HL-60 (cell line): ENCODE measurements at regions not wholly inside any gene's neighbourhood (a gene's known extent, or its start where the extent isn't known, plus 50 kb on each side); places are given as distances from the start of the nearest gene placed in this dataset.

Experiments
- CTCF ChIP-seq: IDR thresholded peaks from one replicate; pipeline ENCODE4 v1.5.1; 2011; ENCODE audit warnings: low read length, control low read depth, inconsistent platforms; ENCODE audit not compliant: insufficient read depth
- POLR2AphosphoS5 ChIP-seq: IDR thresholded peaks from 2 replicates; pipeline ENCODE4 v1.6.1; 2012; ENCODE audit warnings: low read depth
- REST ChIP-seq: IDR thresholded peaks from 2 replicates; pipeline ENCODE4 v1.6.1; 2012; ENCODE audit warnings: low read depth; ENCODE audit not compliant: insufficient replicate concordance
- SPI1 ChIP-seq: IDR thresholded peaks from 2 replicates; pipeline ENCODE4 v1.6.1; 2012; ENCODE audit warnings: low read depth, mild to moderate bottlenecking, borderline replicate concordance

GRCh38 chr7:46681865-46682503, 760.9 kb upstream of the IGFBP3 start:
- TF ChIP-seq CTCF, result no peak
- TF ChIP-seq REST, result no peak
- no peak for TF ChIP-seq SPI1
- no peak for TF ChIP-seq POLR2AphosphoS5
